GM12878 (cell line): ENCODE measurements at regions not wholly inside any gene's neighbourhood (a gene's known extent, or its start where the extent isn't known, plus 50 kb on each side); places are given as distances from the start of the nearest gene placed in this dataset.

Source experiments
- ATAC-seq: fragments of 200-7000 bp; cut with Tn5 transposase; 3 replicates; pipeline ENCODE4 v1.9.1; 2020; ENCODE audit warnings: mild to moderate bottlenecking, moderate library complexity
- BruUV-seq: library from RNA; stranded (reverse); fragments of 400-500 nt; replicated peaks from 2 replicates; lab custom pipeline; 2021; lab: Mats Ljungman, UMichigan
- CTCF ChIA-PET: fragments of 300-600 bp; sonication (Branson Sonifier 250); formaldehyde crosslinking; extraction: SDS; loops from one replicate; lab custom pipeline; 2021; ENCODE audit warnings: inconsistent platforms; lab: Yijun Ruan, JAX
- POLR2A ChIA-PET: fragments of 350-600 bp; formaldehyde crosslinking; extraction: SDS; loops from one replicate; lab custom pipeline; 2021; ENCODE audit warnings: inconsistent platforms; lab: Charles Lee
- RAD21 ChIA-PET: fragments of 300-600 bp; sonication (Branson Sonifier 250); formaldehyde crosslinking; loops from one replicate; lab custom pipeline; 2023; ENCODE audit warnings: antibody characterized with exemption; ENCODE audit not compliant: unreplicated experiment; lab: Charles Lee
- SMC1A ChIA-PET: fragments of 300-600 bp; sonication (Branson Sonifier 250); formaldehyde crosslinking; loops from one replicate; lab custom pipeline; 2023; ENCODE audit not compliant: unreplicated experiment, uncharacterized antibody; lab: Charles Lee
- DNase-seq: peaks from one replicate; pipeline ENCODE4 v3.0.0-alpha.2; 2011; ENCODE audit warnings: low read depth, low spot score
- FAIRE-seq: peaks from 3 replicates; lab custom pipeline; 2011; peaks lifted over from hg19 to GRCh38; lab: Jason Lieb, UNC
- H2AFZ ChIP-seq: 2 replicates; pipeline ENCODE4 v1.6.0; 2011; ENCODE audit warnings: low read depth, low read length, control low read depth; ENCODE audit not compliant: control insufficient read depth
- H3K27ac ChIP-seq: 2 replicates; pipeline ENCODE4 v1.5.1; 2011; ENCODE audit warnings: control low read depth; ENCODE audit not compliant: control insufficient read depth, insufficient read depth
- H3K27me3 ChIP-seq, 2 experiments: replicated peaks in 1 of 2; 2 replicates each; pipeline versions ENCODE4 v1.6.0 to v1.6.1; 2011; ENCODE audit warnings: low read length in 1 of 2; ENCODE audit not compliant: control insufficient read depth in 2 of 2, insufficient read depth in 2 of 2
- H3K36me3 ChIP-seq, 2 experiments: 2 replicates each; pipeline ENCODE4 v1.5.1; 2011; ENCODE audit warnings: low read length in 1 of 2; ENCODE audit not compliant: control insufficient read depth in 2 of 2, insufficient read depth in 2 of 2
- H3K4me1 ChIP-seq: 2 replicates; pipeline ENCODE4 v1.6.1; 2011; ENCODE audit warnings: mild to moderate bottlenecking, low read length, moderate library complexity, mixed read lengths; ENCODE audit not compliant: control insufficient read depth, insufficient read depth
- H3K4me2 ChIP-seq: 2 replicates; pipeline ENCODE4 v1.6.0; 2011; ENCODE audit warnings: control low read depth; ENCODE audit not compliant: control insufficient read depth, insufficient read depth
- H3K4me3 ChIP-seq: fragments of 200-600 bp; sonication (generic); 2 replicates; pipeline ENCODE4 v1.5.1; 2016
- H3K79me2 ChIP-seq: 2 replicates; pipeline ENCODE4 v1.6.0; 2011; ENCODE audit warnings: low read length; ENCODE audit not compliant: control insufficient read depth, insufficient read depth
- H3K9ac ChIP-seq: 2 replicates; pipeline ENCODE4 v1.8.0; 2011; ENCODE audit warnings: low read length, control low read depth, mixed read lengths; ENCODE audit not compliant: control insufficient read depth, insufficient read depth
- H3K9me3 ChIP-seq: replicated peaks from 3 replicates; pipeline ENCODE4 v1.5.1; 2011; ENCODE audit warnings: mild to moderate bottlenecking, low read length; ENCODE audit not compliant: control insufficient read depth, insufficient read depth
- H4K20me1 ChIP-seq: 2 replicates; pipeline ENCODE4 v1.6.0; 2011; ENCODE audit not compliant: control insufficient read depth, insufficient read depth
- BCL11A ChIP-seq: IDR thresholded peaks from 2 replicates; pipeline ENCODE4 v1.6.1; 2011; ENCODE audit warnings: low read depth, low read length
- BRCA1 ChIP-seq: IDR thresholded peaks from 2 replicates; pipeline ENCODE4 v1.6.1; 2011; ENCODE audit warnings: low read depth, low read length, improper control_type of control experiment
- CHD2 ChIP-seq: IDR thresholded peaks from 2 replicates; pipeline ENCODE4 v1.6.1; 2011; ENCODE audit warnings: low read depth, low read length, improper control_type of control experiment, borderline replicate concordance
- IKZF1 ChIP-seq: fragments of 450-650 bp; conservative IDR thresholded peaks from 2 replicates; pipeline ENCODE4 v1.6.1; 2017; ENCODE audit warnings: antibody characterized with exemption, mild to moderate bottlenecking
- IKZF2 ChIP-seq, 2 experiments: fragments of 450-650 bp; IDR thresholded peaks; 2 replicates each; pipeline ENCODE4 v1.6.1; 2017; ENCODE audit warnings: mild to moderate bottlenecking in 2 of 2, moderate library complexity in 2 of 2
- JUNB ChIP-seq: IDR thresholded peaks from 2 replicates; pipeline ENCODE4 v1.6.1; 2016; ENCODE audit warnings: antibody characterized with exemption, mild to moderate bottlenecking
- KDM1A ChIP-seq: fragments of 200-600 bp; sonication (generic); IDR thresholded peaks from 2 replicates; pipeline ENCODE4 v1.6.1; 2016; ENCODE audit warnings: borderline replicate concordance
- MTA2 ChIP-seq: fragments of 450-650 bp; IDR thresholded peaks from 2 replicates; pipeline ENCODE4 v1.6.1; 2016; ENCODE audit warnings: low read depth, mild to moderate bottlenecking, moderate library complexity
- NFYA ChIP-seq: IDR thresholded peaks from 2 replicates; pipeline ENCODE4 v1.6.1; 2011; ENCODE audit warnings: low read depth, mild to moderate bottlenecking, low read length, improper control_type of control experiment, borderline replicate concordance
- PML ChIP-seq: IDR thresholded peaks from 2 replicates; pipeline ENCODE4 v1.6.1; 2012; ENCODE audit warnings: low read length, inconsistent platforms
- POU2F2 ChIP-seq: IDR thresholded peaks from 3 replicates; pipeline ENCODE4 v1.6.1; 2011; ENCODE audit warnings: low read depth, mild to moderate bottlenecking, low read length, borderline replicate concordance
- RUNX3 ChIP-seq: IDR thresholded peaks from 2 replicates; pipeline ENCODE4 v1.6.1; 2012; ENCODE audit warnings: low read length, inconsistent platforms
- SIN3A ChIP-seq: IDR thresholded peaks from 2 replicates; pipeline ENCODE4 v1.6.1; 2012; ENCODE audit warnings: low read depth, low read length, improper control_type of control experiment
- SPI1 ChIP-seq: IDR thresholded peaks from 2 replicates; pipeline ENCODE4 v1.6.1; 2011; ENCODE audit warnings: low read depth, mild to moderate bottlenecking, low read length, moderate library complexity, borderline replicate concordance; ENCODE audit not compliant: insufficient read depth
- STAT3 ChIP-seq: IDR thresholded peaks from 2 replicates; pipeline ENCODE4 v1.6.1; 2011; ENCODE audit warnings: low read depth, low read length, improper control_type of control experiment
- SUPT20H ChIP-seq: IDR thresholded peaks from 2 replicates; pipeline ENCODE4 v1.6.1; 2011; ENCODE audit warnings: low read depth, mild to moderate bottlenecking, low read length, moderate library complexity, borderline replicate concordance; ENCODE audit not compliant: control insufficient read depth
- ZNF384 ChIP-seq: IDR thresholded peaks from 2 replicates; pipeline ENCODE4 v1.6.1; 2012; ENCODE audit warnings: low read depth, mild to moderate bottlenecking, low read length, improper control_type of control experiment, borderline replicate concordance
- ZNF622 ChIP-seq: fragments of 450-650 bp; IDR thresholded peaks from 2 replicates; pipeline ENCODE4 v1.6.1; 2017; ENCODE audit warnings: mild to moderate bottlenecking, inconsistent platforms
- ZZZ3 ChIP-seq: IDR thresholded peaks from 2 replicates; pipeline ENCODE4 v1.6.1; 2011; ENCODE audit warnings: low read depth; ENCODE audit not compliant: control insufficient read depth, insufficient read length
- WGBS: methylation state at CpG from one replicate; pipeline ENCODE4 v1.1.6; 2016; ENCODE audit warnings: low lambda C conversion rate; ENCODE audit not compliant: insufficient replicate concordance, insufficient coverage; ENCODE audit errors: missing lambda C conversion rate; 5-methylcytosine and 5-hydroxymethylcytosine counted together
- in situ Hi-C: fragments of 300-500 bp; cut with MboI; formaldehyde crosslinking; loops from 9 replicates; pipeline ENCODE4 v1.14.3; 2018; ENCODE audit warnings: mixed read lengths
- intact Hi-C: fragments of 100-400 bp; cut with micrococcal nuclease; formaldehyde crosslinking; loops from one replicate; pipeline ENCODE4 v1.14.2; 2022; ENCODE audit not compliant: unreplicated experiment

DNA sequence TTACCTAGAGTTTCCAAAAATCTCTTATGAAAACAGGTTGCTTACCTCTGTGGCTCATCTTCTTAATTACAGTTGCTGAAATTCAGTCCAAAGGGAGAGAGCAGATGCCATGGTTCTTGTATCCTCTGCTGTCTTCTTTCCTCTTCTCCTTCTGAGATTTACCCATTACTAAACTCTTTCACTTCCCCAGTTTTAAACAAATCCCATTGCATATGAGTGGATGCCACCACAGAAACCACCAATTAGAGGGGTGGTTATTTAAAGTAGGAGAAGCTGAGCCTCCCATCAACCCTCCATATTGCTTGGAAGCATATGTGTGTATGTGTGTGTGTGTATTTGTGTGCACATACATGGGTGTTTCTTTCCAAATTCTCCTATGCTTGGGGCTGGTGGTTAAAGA lies 128.5 kb upstream of the KCNK1 start:
- Histone ChIP-seq H3K36me3 (no peaks in the 10 kb centered on the region), H3K9ac (no peak overlapping the region), H2AFZ (no peak overlapping the region), H3K4me3 (no peak overlapping the region), H3K4me1 (no peaks in the 10 kb centered on the region), H3K27ac (no peak overlapping the region), H3K79me2 (no peaks in the 10 kb centered on the region), H3K9me3 (peaks cover 2% of the 10 kb centered on the region), H4K20me1 (no peaks in the 10 kb centered on the region), H3K27me3 (no peaks in the 10 kb centered on the region), H3K4me2 (no peak overlapping the region)
- FAIRE-seq: no peak
- peak; percentile 25; the same call in 2 of the 3 replicates for ATAC-seq
- in situ Hi-C loops: no loop called here
- ChIA-PET CTCF (no interaction called here), SMC1A (no interaction called here), RAD21 (no interaction called here), POLR2A (no interaction called here)
- TF ChIP-seq MTA2 (peak; percentile 81), IKZF2 (IDR thresholded peaks at IDR 0.05) (peak; percentile 64 to 65; a peak in 3 of 4 replicates), KDM1A (no peak), RUNX3 (peak; percentile 33; the same call in 1 of the 2 replicates), SPI1 (peak; percentile 68), CHD2 (no peak), IKZF1 (0 out of 2 replicates have a peak, but pooled peaks have one; percentile 45), BCL11A (peak; percentile 59; the same call in 1 of the 2 replicates)
- intact Hi-C loops: no loop called here
- no TSS peak for BruUV-seq
- no peak for DNase-seq

DNA sequence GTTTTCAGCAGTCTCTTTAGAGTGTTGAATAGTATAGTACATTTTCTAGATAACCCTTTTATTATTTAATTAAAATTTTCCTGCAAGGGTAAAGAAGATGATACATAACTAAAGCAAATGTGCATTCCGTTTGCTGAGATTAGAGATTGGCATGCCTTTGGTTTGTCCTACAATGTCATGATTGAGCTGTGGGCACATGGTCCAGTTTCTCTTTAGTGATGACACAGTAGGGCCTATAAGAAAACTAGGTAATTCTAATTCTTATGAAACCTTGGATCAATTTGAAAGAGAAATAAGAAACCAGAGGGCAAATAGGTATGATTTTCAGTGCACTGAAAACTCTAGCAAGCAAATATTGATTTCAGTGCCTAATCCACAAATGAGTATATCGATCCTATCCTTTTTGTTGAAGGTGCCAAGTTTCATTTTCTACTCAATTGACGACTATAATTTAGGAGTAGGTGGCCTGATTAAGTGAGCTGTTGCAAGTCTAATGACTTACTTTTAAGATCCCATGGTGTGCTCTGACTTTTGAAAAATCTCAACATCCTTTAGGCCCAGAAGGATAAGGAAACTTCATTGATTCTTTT lies 128.0 kb upstream of the KCNK1 start:
- no peak for ATAC-seq
- no peaks in the 10 kb centered on the region for H3K79me2 ChIP-seq
- no peaks in the 10 kb centered on the region for H4K20me1 ChIP-seq
- H3K36me3 ChIP-seq: no peaks in the 10 kb centered on the region
- no peaks in the 10 kb centered on the region for H3K4me1 ChIP-seq
- H3K27me3 ChIP-seq: no peaks in the 10 kb centered on the region
- SMC1A ChIA-PET: interaction anchor here (1.0 to 2.3 kb wide), 4 partner anchors 12 to 111 kb away, joined by 3 to 13 read pairs (median 4); no protein-coding TSS in a partner anchor
- H3K4me2 ChIP-seq: no peak overlapping the region
- RAD21 ChIA-PET: interaction anchor here (0.8 kb wide), 1 partner anchor 135 kb away, joined by 3 read pairs; no protein-coding TSS in a partner anchor
- H3K4me3 ChIP-seq: no peak overlapping the region
- no peak overlapping the region for H2AFZ ChIP-seq
- intact Hi-C loops (no loop called here), in situ Hi-C loops (no loop called here)
- no peak for FAIRE-seq
- peaks cover 2% of the 10 kb centered on the region for H3K9me3 ChIP-seq
- no peak overlapping the region for H3K9ac ChIP-seq
- BruUV-seq: no TSS peak
- DNase-seq: no peak
- POLR2A ChIA-PET: no interaction called here
- WGBS: 76% methylated on average over 3 of the region's 3 CpGs
- CTCF ChIA-PET: interaction anchor here (0.8 to 2.6 kb wide), 4 partner anchors 9 to 46 kb away, joined by 3 to 14 read pairs (median 4); no protein-coding TSS in a partner anchor
- no peak overlapping the region for H3K27ac ChIP-seq
- TF ChIP-seq PML (no peak), SIN3A (no peak), POU2F2 (no peak), ZZZ3 (no peak), SUPT20H (no peak), ZNF384 (no peak), STAT3 (no peak), JUNB (no peak), BRCA1 (no peak), ZNF622 (no peak), NFYA (no peak)
